A172 (cell line): ENCODE measurements at regions not wholly inside any gene's neighbourhood (a gene's known extent, or its start where the extent isn't known, plus 50 kb on each side); places are given as distances from the start of the nearest gene placed in this dataset.

Experiments used
- DNase-seq: peaks from one replicate; pipeline ENCODE4 v3.0.0-alpha.2; 2015; ENCODE audit warnings: low spot score

DNA sequence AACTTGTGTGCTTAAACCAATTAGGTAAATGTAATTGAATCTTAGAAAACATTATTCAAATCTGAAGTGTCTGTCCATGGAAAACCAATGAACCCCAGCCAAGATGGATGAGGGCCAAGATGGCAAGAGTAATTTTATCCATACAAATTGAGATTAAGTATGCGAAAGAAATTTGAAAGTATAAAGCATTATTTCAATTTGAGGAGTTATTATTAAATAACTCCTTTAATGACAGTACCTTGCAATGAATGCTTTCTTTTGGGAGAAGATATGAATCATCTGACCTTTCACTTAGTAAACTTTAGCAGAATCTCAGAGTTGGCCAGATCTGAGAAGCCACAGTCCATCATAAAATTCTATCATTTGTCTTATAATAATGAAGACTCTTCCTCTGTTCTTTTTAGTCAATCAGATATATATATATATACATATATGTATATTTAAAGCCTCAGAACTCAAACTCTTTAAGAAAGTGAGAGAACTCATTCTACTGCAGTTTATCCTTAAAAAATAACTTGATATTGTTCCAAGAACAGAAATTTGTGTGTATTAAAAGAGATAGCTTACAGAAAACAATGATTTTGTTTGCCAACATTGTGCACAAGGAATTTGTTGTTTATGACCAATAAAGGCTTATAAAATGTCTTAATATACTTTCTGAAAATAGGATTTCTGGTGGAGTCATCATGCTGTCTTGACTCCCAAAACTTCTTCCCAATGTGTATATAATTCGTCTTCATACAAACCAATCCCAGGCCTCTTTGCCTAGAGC, 434.8 kb upstream of the THBS1 start:
- DNase-seq = no peak

DNA sequence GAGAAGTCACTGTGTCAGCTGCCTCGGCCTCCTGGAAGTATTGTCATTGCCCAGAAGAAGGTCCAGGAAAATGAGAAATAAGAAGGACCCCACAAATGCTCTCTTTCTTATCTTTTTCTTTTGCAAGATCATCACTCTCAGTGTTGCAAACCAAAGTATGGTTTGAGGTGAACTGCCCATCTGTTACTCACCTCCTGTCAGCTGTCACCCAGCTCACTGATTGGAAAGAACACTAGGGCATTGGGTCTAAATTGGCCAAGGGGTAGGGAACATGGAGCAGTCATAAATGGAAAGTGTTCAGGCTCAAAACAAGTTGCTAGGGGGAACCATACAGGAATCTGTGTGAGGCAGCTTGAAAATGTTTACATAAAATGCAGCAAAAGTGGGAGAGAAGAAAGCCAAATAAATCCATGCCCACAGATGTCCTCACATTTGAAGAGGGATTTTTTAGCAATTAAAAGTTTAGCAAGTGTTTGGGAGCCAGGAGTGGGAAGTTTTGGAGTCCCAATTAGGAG, 431.2 kb upstream of the THBS1 start:
- no peak for DNase-seq

DNA sequence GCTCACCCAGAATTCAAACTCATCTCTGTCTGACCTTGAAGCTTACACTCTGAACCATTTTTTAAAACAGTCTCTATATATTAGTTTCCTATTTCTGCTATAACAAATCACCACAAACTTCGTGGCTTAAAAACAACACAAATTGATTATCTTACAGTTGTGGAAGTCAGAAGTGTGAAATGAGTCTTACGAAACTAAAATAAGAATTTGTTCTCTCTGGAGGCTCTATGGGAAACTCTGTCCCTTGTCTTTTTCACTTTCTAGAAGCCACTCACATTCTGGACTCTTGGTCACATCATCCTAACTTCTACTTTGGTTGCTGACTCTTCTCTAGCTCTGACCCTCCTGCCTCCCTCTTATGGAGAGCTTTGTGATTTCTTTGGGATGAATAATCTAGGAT, 429.3 kb upstream of the THBS1 start:
- no peak for DNase-seq

DNA sequence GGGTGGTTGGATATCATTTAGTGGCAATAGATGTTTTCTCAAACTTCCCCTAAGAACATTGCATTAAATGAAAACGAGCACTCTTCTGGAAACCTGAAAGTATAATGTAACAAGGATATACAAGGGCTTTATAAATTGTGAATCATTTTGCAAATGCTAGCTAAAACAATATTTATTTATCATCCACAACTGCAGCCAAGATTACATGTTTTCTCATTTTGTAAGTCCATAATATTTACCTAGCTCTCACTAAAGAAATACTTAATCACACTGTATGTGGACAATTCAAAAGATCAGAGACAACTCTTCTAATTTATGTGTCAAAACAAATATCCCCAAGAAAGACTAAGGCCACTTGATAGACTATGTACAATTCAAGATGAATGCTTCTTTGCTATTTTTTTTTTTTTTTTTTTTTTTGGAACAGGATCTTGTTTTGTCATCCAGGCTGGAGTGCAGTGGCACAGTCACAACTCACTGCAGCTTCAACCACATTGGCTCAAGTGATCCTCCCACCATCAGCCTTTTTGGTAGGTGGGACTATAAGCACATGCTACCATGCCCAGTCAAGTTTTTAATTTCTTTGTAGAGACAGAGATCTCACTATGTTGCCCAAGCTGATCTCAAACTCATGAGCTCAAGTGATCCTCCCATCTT, 427.7 kb upstream of the THBS1 start:
- DNase-seq = no peak

DNA sequence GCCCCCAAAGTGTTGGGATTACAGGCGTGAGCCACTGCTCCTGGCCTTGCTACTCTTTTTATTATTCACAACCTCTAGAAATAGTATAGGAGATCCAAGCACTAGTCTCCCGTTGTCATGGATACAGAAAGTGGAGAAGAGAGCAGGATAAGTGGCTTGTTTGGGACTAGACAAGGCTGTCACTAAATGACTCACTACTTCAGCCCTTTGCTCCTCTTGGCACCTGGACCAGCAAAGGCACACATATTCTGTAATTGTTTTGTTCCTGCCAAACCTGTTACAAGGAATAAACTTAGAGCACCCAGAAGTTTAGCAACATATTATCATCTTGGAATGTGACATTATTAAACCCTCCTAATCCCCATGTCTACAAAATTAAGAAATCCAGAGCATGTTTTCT, 427.2 kb upstream of the THBS1 start:
- no peak for DNase-seq

DNA sequence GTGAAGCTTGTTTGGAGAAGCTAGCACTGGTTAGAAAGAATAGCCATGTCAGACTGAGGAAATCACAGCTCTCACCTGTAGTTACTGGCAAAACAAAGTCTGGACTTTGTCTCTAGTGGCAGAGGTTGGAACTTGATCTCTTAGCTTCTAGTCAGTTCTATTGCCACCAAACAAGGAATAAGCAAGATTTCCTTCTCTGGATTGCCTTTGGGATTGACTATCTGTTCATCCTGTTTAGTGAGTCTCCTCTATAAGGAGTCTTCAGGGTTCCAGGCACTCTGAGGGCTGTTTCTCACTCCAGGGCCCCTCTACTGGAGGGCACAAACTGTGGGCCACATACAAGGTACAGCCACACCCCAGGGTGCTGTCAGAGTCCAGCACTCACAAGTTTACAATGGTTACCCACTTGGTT, 426.6 kb upstream of the THBS1 start:
- no peak for DNase-seq

DNA sequence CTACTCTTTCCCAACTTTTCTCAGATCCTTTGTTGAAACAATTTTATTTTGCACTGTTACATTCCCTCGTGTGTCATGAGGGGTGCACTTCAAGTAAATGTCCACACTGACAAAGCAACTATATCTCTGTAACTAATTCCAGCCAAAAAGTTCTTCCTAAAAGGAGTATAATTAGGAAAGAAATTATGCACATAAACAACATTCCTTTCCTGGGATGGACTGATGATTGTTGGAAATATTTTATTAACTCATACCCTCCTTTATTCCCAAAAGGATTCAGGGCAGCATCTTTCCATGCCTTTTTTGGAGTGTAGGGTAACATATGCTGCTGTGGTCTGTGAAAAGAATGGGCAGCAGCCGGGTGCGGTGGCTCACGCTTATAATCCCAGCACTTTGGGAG, 426.1 kb upstream of the THBS1 start:
- DNase-seq = no peak

DNA sequence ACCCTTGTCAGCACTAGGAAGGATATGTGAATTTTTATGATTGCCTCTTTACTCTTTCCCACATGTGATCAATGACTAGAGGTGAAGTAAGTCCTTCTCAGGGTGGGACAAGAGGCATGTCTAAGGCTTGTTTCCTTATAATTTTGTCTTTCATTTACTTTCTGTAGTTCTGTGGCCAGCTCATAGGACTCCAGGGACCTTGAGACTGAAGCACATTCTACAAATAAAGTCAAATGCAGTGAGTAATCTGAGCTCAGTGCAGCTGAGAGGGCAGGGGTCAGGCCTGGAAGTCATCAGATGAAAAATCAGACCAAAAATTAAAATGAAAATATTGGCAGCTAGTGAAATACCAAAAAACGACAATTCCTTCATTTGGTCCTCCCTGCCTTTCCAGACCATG, 424.7 kb upstream of the THBS1 start:
- no peak for DNase-seq

DNA sequence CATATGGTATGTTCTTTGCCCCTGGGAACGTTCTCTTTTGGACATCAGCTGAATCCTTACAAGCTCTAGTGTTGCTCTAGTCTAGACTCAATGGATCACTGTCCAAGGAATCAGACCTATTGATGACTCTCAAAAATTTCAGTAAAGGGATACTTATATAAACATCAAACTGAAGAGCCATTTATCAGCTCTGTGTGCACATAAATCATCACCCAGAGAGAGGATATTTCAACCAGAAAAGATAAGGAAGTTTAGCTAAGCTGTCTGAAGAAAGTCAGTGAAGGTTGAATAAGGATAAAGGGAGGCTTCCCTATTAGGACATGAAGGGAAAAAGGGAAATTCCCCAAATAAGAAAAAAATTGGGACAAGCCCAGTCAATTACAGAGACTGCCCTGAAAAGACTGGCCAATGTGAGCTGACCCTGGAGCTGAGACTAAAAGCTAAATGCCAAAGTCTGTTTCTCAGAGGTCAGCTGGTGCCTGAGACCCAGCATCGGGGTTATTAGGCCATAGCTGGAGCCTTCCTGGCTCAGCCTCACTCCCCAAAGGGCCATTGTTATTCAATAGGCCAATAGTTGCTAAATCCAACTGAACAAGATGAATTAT, 424.1 kb upstream of the THBS1 start:
- DNase-seq = no peak

DNA sequence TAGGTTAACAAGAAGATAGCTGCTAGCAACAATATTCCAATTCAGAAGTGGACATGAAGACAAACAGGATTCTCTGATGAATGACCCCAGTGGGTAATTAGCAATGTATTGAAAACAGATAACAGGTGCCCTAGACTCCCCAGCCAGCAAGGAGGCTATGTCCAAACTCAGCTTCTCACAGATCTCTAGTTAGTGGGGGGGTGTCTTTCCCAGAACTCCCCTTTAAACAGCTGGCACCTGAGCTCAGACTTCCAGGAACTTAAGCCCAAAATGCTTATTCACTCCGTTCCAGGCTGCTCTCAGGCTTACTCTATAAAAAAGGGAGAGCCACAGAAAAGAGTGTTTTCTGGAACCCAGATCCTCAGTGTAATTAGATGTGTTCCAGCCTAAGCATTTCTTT, 423.0 kb upstream of the THBS1 start:
- DNase-seq = no peak

DNA sequence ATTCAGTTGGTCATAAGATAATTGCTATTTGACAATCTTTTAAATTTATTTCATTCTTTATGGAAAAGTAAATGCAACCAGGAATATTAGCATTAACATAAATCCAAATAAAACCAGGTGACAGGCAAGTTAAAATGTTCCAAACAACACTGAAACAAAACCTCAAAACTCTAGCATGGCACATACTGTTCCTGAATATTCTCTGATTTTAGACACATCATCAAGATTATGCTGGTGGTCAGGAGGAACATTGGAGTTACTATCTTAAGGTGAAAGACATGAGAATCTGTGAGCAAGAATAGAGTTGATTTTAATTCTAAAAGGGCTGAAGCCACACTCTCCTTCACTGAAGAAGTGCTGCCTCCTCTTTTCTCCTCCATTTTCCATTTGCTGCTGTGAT, 421.0 kb upstream of the THBS1 start:
- DNase-seq = no peak

DNA sequence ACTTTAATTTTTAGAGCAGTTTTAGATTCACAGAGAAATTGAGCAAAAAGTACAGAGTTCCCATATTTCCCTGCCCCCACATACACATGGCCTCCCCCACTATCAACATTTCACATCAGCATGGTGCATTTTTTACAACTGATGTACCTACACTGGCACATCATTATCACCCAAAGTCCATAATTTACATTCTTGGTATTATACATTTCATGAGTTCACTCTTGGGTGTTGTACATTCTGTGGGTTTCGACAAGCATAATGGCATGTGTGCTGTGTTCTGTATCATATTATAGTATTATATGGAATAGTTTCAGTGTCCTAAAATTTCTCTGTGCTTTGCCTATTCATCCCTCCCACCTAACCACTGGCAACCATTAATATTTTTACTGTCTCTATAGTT, 419.8 kb upstream of the THBS1 start:
- no peak for DNase-seq

DNA sequence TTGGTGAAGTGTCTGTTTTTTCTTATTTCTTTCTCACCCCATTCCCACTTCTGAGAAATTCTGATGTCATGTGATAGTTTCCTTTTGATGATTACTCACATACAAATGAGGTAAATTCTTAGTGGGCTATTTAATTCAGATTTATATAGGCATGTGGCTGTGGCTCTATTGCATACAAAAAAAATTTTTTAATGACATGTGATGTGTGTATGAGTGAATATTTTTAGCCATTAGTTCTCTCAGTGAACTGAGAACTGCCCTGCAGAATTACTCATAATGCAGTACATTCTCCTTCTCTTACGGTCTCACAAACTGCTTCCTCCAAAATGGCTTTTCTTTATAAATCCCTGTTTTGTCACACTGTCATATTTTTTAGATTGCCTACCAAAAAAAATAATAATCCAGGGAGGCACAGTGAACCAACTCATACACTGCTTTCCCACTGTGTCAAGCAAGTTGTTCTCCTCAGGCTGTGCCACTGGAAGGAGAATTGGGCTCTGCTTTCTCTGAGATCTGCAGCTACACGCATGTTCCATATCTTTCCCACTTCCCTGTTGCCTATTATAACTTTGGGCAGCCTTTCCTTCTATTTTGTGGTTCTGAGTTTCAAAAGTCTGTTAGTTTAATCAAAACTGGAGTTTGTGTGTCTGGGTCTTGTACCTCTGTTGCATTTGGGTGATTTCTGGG, 415.7 kb upstream of the THBS1 start:
- DNase-seq = no peak

DNA sequence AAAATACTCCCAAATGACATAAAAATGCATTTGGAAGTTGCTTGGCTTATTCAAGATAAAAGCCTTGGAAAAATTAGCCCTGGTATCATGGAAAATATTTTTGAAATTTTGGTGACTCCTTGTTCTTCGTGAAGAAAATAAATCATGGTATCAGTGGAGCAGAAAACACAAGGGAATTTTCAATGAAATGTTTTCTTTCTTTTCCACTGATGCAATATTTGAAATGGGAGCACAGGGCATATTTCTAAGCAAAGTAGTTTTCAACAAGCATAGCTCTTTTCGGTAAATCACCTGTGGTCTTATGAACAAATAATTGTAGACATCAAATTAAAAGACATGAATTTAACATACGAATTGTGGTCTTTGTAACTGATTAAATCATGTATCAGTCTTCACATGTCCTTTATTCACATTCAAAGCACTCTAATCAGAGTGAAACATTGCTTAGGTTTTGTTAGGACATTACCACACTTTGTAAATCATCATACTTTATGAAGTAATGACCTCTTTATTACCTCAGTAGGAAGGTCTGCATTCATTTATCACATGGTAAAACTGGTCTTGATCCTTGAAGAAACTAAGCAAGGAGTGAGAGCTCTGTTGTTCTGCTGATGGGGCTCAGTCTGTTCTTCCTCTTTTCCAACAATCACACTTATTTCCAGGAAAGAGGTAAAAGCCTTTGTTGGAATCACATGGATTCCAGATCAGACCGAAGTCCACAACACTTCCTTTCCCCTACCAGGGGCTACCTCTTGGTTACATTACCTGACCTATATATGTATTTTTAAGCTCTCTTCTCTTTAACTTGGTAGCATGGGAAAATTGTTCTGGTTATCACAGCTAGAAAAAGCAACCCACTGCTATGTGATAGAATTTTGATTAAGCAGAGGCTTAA, 413.5 kb upstream of the THBS1 start:
- no peak for DNase-seq

DNA sequence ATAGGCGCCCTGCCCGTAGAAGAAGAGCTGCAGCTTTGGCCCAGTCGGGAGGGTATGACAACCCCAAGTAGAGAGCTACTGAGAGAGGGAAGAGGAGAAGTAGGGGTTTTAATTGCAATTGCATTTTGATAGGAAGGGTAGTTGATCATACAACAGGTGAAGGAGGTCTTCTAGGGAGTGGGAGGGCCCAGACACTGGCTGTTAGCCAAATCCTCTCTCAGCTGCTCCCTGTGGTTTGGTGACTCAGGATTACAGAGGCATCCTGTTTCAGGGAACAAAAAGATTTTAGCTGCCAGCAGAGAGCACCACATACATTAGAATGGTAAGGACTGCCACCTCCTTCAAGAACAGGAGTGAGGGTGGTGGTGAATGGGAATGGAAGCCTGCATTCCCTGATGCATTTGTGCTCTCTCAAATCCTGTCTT, 408.9 kb upstream of the THBS1 start:
- peak; percentile 97 for DNase-seq

DNA sequence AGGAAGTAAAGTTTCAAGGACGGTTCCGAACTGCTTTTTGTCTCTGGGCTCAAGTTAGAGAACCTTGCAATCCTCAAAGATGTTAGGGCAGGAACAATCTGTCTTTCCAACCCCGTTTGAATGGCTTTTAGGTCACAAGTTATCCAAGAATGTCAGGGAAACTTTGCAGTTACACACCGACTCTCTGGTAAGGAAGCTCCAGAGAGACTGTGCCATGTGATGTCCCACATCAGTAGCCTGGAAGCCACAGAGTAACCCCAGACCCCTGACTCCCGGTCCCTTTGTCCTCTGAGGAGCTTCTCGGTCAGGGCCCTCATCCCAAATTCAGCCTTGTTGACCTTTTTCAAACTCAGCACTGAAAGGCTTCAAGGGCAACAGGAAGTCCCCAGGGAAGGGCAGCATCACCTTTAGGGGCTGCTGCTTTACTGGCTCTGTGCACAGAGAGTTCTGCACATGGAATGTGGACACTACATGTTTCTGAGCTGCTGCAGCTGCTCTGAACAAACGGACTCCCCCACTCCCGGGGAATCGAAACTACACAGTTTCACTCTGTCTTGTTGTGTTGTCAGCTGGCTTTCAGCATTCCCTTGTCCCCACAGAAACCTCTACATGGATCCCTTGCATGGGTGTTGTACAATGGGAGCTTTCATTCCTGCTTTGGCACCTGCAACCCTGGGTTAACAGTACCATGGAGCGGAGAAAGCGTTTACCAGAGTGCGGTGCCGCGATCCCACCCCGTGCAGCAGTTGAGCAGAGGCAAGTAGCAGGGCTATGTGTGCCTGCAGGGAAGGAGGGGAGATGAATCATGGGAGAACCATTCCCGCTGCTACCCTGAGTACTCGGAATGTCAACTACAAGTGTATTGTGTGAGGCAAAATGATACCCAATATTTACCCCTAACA, 408.2 kb upstream of the THBS1 start:
- peak; percentile 35 for DNase-seq

DNA sequence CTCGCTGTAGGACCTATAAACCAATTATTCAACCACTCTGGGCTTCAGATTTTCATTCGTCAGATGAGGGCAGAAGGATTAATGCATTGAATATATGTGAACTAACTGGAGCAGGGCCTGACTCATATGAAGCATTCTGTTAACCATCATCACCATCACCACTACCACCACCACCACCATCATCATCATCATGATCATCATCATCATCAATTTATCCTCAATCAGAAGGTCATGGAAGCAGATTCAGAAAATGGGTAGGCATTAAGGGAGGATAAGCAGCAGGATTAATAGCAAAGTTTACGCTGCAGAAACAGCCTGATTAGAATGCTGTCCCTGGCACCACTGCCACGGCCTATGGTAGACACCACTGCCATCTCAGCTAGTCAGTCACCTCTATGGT, 407.5 kb upstream of the THBS1 start:
- DNase-seq = no peak

DNA sequence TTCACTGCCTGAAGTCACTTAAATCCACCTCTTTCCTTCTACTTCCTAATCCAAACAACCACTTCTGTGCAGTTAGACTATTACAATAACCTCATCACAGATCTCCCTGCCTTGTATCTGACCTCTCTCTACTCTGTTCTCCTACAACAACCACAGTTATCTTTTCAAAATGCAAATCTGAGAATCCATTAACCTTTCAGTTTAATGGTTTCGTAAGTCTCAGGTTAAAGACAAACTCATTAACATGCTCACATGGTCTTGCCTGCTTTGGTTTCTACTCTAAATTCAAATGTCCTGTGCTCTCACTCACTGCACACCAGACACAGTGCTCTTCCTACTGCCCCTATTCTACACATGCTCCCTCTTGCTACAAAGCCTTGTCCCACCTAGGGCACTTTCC, 406.5 kb upstream of the THBS1 start:
- DNase-seq = no peak

DNA sequence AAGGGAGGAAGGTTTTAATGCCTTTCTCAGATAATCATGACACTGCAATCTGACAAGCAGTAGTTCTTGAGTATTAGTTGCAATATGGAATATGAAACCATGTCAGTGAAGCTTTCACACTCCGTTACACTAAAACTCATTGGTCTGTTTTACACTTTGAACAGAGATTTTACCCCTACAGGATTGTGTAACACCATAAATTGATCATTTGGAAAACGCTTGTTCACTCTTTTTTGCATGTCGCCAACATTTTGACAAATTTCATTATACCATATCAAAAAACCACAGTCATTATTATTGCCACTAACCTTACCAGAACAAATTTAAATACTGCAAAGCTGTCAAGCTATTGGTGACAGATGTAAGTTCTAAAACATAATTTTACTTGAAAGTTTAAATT, 404.8 kb upstream of the THBS1 start:
- no peak for DNase-seq

DNA sequence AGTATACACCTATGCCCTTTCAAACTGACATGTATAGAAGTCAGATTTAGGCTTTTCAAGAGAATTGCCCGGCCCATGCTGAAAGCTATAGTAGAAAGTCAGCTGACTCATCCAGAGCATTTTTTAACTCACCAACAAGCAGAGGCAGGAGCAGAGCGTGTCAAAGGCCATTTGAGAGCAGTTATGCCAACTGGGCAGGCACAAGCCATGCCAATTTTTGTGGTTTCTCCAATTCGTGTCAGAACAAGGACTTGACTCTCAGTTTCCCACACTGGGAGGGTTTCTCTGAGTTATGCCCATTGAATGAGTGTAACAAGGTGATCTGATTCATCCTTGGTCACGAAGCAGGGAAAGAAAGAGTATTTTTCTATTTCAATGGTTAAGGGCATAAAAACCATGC, 403.3 kb upstream of the THBS1 start:
- DNase-seq = no peak
